IMR-90 (cell line): ENCODE measurements at regions not wholly inside any gene's neighbourhood (a gene's known extent, or its start where the extent isn't known, plus 50 kb on each side); places are given as distances from the start of the nearest gene placed in this dataset.

Experiments used
- ATAC-seq: fragments of 200-7000 bp; cut with Tn5 transposase; 2 replicates; pipeline ENCODE4 v1.9.1; 2020; ENCODE audit warnings: low read depth, mild to moderate bottlenecking, moderate library complexity
- BruUV-seq: library from RNA; stranded (reverse); fragments of 400-500 nt; replicated peaks from 2 replicates; lab custom pipeline; 2021; lab: Mats Ljungman, UMichigan
- CTCF ChIA-PET: fragments of 300-600 bp; formaldehyde crosslinking; extraction: SDS; loops from one replicate; lab custom pipeline; 2021; ENCODE audit warnings: antibody characterized with exemption; lab: Yijun Ruan, JAX
- POLR2A ChIA-PET: fragments of 300-600 bp; sonication (Branson Sonifier 250); formaldehyde crosslinking; loops from one replicate; lab custom pipeline; 2022; ENCODE audit warnings: antibody characterized with exemption; ENCODE audit not compliant: unreplicated experiment; lab: Charles Lee
- DNase-seq: peaks from one replicate; pipeline ENCODE4 v3.0.0; 2013
- H2AFZ ChIP-seq: replicated peaks from 2 replicates; pipeline ENCODE3; 2013; ENCODE audit warnings: low read length, mild to moderate bottlenecking; ENCODE audit not compliant: poor library complexity
- H2AK5ac ChIP-seq: 2 replicates; pipeline ENCODE4 v1.6.1; 2013; ENCODE audit warnings: low read depth, low read length, inconsistent platforms
- H2AK9ac ChIP-seq: replicated peaks from 2 replicates; pipeline ENCODE3; 2013; ENCODE audit warnings: mild to moderate bottlenecking, low read depth, low read length, moderate library complexity; ENCODE audit not compliant: poor library complexity
- H2BK120ac ChIP-seq: 2 replicates; pipeline ENCODE4 v1.6.1; 2013; ENCODE audit warnings: low read depth, low read length, inconsistent platforms
- H2BK15ac ChIP-seq: 3 replicates; pipeline ENCODE4 v1.6.1; 2013; ENCODE audit warnings: low read depth, low read length, inconsistent platforms
- H2BK20ac ChIP-seq: 2 replicates; pipeline ENCODE4 v1.6.1; 2013; ENCODE audit warnings: low read depth, mild to moderate bottlenecking, inconsistent platforms, low read length, moderate library complexity
- H2BK5ac ChIP-seq: 2 replicates; pipeline ENCODE4 v1.6.1; 2013; ENCODE audit warnings: mild to moderate bottlenecking, low read depth, low read length, inconsistent platforms; ENCODE audit not compliant: poor library complexity, severe bottlenecking
- H3K14ac ChIP-seq: replicated peaks from 2 replicates; pipeline ENCODE4 v1.6.1; 2013; ENCODE audit warnings: low read depth, low read length, inconsistent platforms
- H3K18ac ChIP-seq: 2 replicates; pipeline ENCODE4 v1.6.1; 2013; ENCODE audit warnings: low read depth, low read length, control low read depth
- H3K23ac ChIP-seq: 2 replicates; pipeline ENCODE4 v1.6.1; 2013; ENCODE audit warnings: low read depth, low read length, inconsistent platforms
- H3K27ac ChIP-seq: 2 replicates; pipeline ENCODE4 v1.5.1; 2013; ENCODE audit warnings: mild to moderate bottlenecking, control low read depth, low read length; ENCODE audit not compliant: insufficient read depth
- H3K27me3 ChIP-seq: 2 replicates; pipeline ENCODE4 v1.6.1; 2013; ENCODE audit warnings: low read length; ENCODE audit not compliant: control insufficient read depth, insufficient read depth
- H3K36me3 ChIP-seq: 2 replicates; pipeline ENCODE4 v1.6.1; 2013; ENCODE audit warnings: low read length, mixed read lengths; ENCODE audit not compliant: control insufficient read depth, insufficient read depth
- H3K4ac ChIP-seq: 2 replicates; pipeline ENCODE4 v1.6.1; 2013; ENCODE audit warnings: low read depth, low read length, inconsistent platforms
- H3K4me1 ChIP-seq: 2 replicates; pipeline ENCODE4 v1.6.1; 2013; ENCODE audit warnings: low read length, mixed read lengths; ENCODE audit not compliant: control insufficient read depth, insufficient read depth
- H3K4me2 ChIP-seq: 2 replicates; pipeline ENCODE4 v1.6.1; 2013; ENCODE audit warnings: low read depth, mild to moderate bottlenecking, control low read depth, low read length, moderate library complexity
- H3K4me3 ChIP-seq: 2 replicates; pipeline ENCODE4 v1.5.1; 2013; ENCODE audit warnings: low read depth, mild to moderate bottlenecking, control low read depth, low read length, moderate library complexity; ENCODE audit not compliant: insufficient read depth
- H3K56ac ChIP-seq: 2 replicates; pipeline ENCODE4 v1.6.1; 2013; ENCODE audit warnings: low read length, inconsistent platforms; ENCODE audit not compliant: insufficient read depth; ENCODE audit errors: extremely low read depth
- H3K79me1 ChIP-seq, 2 experiments: 2 replicates each; pipeline ENCODE4 v1.6.1; 2013; ENCODE audit warnings: low read length in 2 of 2, inconsistent platforms in 1 of 2, low read depth in 1 of 2
- H3K9ac ChIP-seq: 2 replicates; pipeline ENCODE4 v1.6.1; 2013; ENCODE audit warnings: low read depth, low read length, control low read depth
- H3K9me1 ChIP-seq: 2 replicates; pipeline ENCODE4 v1.6.1; 2013; ENCODE audit warnings: low read length, inconsistent platforms; ENCODE audit not compliant: insufficient read depth
- H3K9me3 ChIP-seq: 2 replicates; pipeline ENCODE4 v1.6.1; 2013; ENCODE audit warnings: low read length; ENCODE audit not compliant: control insufficient read depth, insufficient read depth
- H4K20me1 ChIP-seq: 2 replicates; pipeline ENCODE4 v1.6.1; 2013; ENCODE audit warnings: low read length, inconsistent platforms; ENCODE audit not compliant: insufficient read depth
- H4K5ac ChIP-seq: 2 replicates; pipeline ENCODE4 v1.6.1; 2013; ENCODE audit warnings: mild to moderate bottlenecking, low read depth, low read length, control low read depth
- H4K8ac ChIP-seq, 2 experiments: 2 replicates each; pipeline ENCODE4 v1.6.1; 2013; ENCODE audit warnings: low read depth in 2 of 2, low read length in 2 of 2, control low read depth in 1 of 2, inconsistent platforms in 1 of 2
- H4K91ac ChIP-seq: 2 replicates; pipeline ENCODE4 v1.6.1; 2013; ENCODE audit warnings: low read depth, low read length, inconsistent platforms; ENCODE audit not compliant: insufficient read depth
- BHLHE40 ChIP-seq: fragments of 150-350 bp; IDR thresholded peaks from 2 replicates; pipeline ENCODE4 v1.6.1; 2016; ENCODE audit warnings: mild to moderate bottlenecking, low read depth, low read length
- CEBPB ChIP-seq: IDR thresholded peaks from 2 replicates; pipeline ENCODE4 v1.6.1; 2012; ENCODE audit warnings: low read depth, low read length, improper control_type of control experiment
- POLR2A ChIP-seq: IDR thresholded peaks from 2 replicates; pipeline ENCODE4 v1.6.1; 2012; ENCODE audit warnings: mild to moderate bottlenecking, low read depth, low read length
- RAD21 ChIP-seq: IDR thresholded peaks from 2 replicates; pipeline ENCODE4 v1.6.1; 2012; ENCODE audit warnings: low read length, improper control_type of control experiment
- WGBS, 2 experiments: methylation state at CpG; one replicate each; pipeline versions ENCODE4 v1.1.5 to v1.1.7; 2013; ENCODE audit warnings: missing lambda C conversion rate in 2 of 2; ENCODE audit not compliant: insufficient read length in 1 of 2; ENCODE audit errors: extremely low coverage in 2 of 2; 5-methylcytosine and 5-hydroxymethylcytosine counted together
- dilution Hi-C: fragments of 300-500 bp; cut with HindIII; formaldehyde crosslinking; loops from one replicate; pipeline ENCODE4 v1.14.3; 2018; ENCODE audit warnings: low sequenced_read_pairs; ENCODE audit not compliant: unreplicated experiment
- in situ Hi-C: fragments of 300-500 bp; cut with MboI; formaldehyde crosslinking; loops from 3 replicates; pipeline ENCODE4 v1.14.3; 2019; ENCODE audit warnings: low sequenced_read_pairs, inconsistent platforms, mixed read lengths
- intact Hi-C: fragments of 100-400 bp; cut with micrococcal nuclease; formaldehyde crosslinking; loops from 2 replicates; pipeline ENCODE4 v1.10.0; 2022

DNA sequence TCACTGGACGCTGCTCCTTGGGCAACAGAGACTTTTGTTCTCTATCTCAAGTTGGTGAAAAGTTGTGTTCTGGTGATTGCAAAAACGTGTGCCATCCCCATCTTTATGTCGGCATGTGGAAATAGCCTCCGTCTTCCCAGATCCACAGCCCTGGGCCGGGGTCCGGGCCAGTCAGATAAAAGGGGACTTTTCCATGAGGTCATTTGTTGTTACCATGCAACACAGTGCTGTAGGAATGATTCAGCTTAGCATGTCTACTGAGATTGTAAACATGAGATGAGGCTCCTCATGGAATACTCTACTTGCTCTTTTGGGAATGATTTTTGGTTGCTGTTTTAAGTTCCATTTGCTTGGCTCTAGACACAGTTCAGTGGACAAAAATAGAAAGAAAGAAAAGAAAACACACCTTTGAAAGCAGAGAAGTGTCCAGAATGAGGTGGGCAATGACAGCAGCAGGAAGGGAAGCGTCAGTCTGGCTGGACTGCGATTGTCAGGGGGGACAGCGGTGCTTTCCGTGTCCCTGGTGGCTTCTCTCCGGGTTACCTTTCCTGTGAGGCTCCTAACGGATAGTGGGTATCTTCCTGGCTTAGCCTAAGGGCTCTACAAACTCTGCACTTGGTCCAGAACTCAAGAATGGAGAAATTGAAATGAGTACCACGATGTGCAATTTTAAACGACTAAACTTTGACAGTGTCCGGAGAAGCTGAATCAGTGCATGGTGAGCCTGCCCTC lies 91.6 kb downstream of the TEX29 start:
- Histone ChIP-seq H3K56ac (no peak overlapping the region), H2AK5ac (no peak overlapping the region), H4K91ac (no peak overlapping the region), H3K27me3 (peaks cover 20% of the 10 kb centered on the region), H2BK5ac (no peak overlapping the region), H4K20me1 (no peaks in the 10 kb centered on the region), H3K4me3 (no peak overlapping the region), H2AFZ (no peak overlapping the region), H3K14ac (no peak overlapping the region), H2BK20ac (no peak overlapping the region), H2BK15ac (no peak overlapping the region), H3K36me3 (no peaks in the 10 kb centered on the region), H2BK120ac (no peak overlapping the region), H2AK9ac (no peak overlapping the region), H3K9ac (no peak overlapping the region), H4K8ac (no peak overlapping the region), H4K5ac (no peak overlapping the region), H3K9me1 (no peaks in the 10 kb centered on the region), H3K79me1 (no peaks in the 10 kb centered on the region), H3K4me1 (no peaks in the 10 kb centered on the region), H3K4ac (no peak overlapping the region), H3K18ac (no peak overlapping the region), H3K23ac (no peak overlapping the region), H3K27ac (no peak overlapping the region), H3K4me2 (no peak overlapping the region), H3K9me3 (no peaks in the 10 kb centered on the region)
- intact Hi-C loops: no loop called here
- in situ Hi-C loops: no loop called here
- dilution Hi-C loops: no loop called here
- DNase-seq: no peak
- 74% methylated on average over 5 of the region's 15 CpGs; no CpG with 5 or more reads in 1 of the 2 experiments for WGBS, 2 experiments
- ATAC-seq: no peak
- POLR2A ChIA-PET: no interaction called here
- CTCF ChIA-PET: no interaction called here
- TF ChIP-seq BHLHE40 (no peak), RAD21 (no peak), POLR2A (no peak), CEBPB (no peak)
- no TSS peak for BruUV-seq
